SIG-M5 treated with dmso at 0.1 percent for 504 hours (cell line): ENCODE measurements at regions not wholly inside any gene's neighbourhood (a gene's known extent, or its start where the extent isn't known, plus 50 kb on each side); places are given as distances from the start of the nearest gene placed in this dataset.
"Not testable (repeated sequence)": the region's sequence is repeated elsewhere in the genome, so short reads cannot be mapped to it uniquely, and the experiment has no call there.

Experiments
- DNase-seq: peaks from one replicate; lab custom pipeline; 2025; ENCODE audit not compliant: unreplicated experiment; lab: John Stamatoyannopoulos, UW

GRCh38 chrX:2640436-2641150 lies 50.5 kb upstream of the CD99 start:
- DNase-seq: no peak

- no peak for DNase-seq
These were observed 52.8 kb upstream of the CD99 start for GRCh38 chrX:2638279-2638678.

DNA sequence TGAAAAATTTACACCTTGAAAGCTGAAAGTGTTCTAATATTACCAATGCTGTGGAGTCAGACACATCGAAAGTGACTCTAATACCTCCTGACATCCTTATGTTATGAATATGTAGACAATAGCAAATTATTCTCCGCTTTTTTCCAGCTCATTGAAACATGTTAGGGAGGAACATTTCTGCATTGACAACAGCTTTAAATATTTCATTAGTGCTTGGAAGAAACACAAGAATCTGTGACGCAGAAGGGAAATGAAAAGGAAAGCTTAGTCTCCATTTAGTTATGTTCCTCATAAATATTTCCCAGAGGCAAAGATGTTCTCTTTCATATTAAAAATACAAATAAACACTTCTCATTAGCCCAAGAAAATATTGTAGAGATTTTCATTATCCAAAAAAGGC lies 55.8 kb upstream of the CD99 start:
- no peak for DNase-seq

DNA sequence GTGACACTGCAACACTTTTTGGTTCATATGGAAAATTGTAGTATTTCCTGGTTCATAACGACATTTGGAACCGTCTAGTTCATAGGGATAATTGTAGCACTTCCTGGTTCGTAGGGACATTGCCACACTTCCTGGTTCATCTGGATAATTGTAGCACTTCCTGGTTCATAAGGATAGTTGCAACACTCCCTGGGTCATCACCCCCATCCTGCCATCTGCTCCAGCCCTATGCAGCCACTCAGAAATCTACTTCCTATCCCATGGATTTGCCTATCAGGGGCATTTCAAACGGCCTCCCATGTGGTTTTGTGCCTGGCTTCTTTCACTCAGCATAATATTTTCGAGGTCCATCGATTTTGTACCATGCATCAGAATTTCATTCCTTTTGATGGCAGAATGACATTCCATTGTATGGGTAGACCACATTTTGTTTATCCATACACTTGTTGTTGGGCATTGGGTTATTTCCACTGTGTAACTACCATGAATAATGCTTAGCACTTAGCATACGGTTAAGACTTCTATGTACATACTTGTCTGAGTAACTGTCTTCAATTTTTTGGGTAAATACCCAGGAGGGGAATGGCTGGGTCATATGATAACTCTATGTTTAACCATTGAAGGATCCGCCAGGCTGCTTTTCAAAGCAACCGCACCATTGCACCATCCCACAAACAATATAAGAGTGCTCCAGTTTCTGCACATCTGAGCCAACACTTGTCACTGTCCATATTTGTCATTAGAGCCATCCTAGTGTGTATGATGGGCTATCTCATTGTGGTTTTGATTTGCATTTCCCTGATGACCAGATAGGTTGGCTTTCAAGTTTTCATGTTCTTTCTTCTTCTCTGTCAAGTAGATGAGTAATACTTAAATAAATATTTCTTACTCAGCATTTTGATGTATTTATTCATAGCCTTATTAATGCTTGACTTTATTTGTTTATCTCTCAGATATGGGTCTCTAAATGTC lies 58.3 kb upstream of the CD99 start:
- DNase-seq: no peak

DNA sequence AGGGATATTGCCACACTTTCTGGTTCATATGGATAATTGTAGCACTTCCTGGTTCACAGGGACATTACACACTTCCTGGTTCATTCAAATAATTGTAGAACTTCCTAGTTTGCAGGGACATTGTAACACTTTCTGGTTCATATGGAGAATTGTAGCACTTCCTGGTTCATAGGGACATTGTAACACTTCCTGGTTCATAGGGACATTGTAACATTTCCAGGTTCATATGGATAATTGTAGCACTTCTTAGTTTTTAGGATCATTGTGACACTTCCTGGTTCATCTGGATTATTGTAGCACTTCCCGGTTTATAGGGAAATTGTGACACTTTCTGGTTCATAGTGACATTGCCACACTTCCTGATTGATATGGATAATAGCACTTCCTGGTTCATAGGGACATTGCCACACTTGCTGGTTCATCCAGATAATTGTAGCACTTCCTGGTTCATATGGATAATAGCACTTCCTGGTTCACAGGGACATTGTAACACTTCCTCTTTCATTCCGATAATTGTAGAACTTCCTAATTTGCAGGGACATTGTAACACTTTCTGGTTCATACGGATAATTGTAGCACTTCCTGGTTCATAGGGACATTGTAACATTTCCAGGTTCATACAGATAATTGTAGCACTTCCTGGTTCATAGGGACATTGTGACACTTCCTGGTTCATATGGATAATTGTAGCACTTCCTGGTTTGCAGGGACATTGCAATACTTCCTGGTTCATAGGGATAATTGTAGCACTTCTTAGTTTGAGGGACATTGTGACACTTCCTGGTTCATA lies 59.2 kb upstream of the CD99 start:
- no peak for DNase-seq

DNA sequence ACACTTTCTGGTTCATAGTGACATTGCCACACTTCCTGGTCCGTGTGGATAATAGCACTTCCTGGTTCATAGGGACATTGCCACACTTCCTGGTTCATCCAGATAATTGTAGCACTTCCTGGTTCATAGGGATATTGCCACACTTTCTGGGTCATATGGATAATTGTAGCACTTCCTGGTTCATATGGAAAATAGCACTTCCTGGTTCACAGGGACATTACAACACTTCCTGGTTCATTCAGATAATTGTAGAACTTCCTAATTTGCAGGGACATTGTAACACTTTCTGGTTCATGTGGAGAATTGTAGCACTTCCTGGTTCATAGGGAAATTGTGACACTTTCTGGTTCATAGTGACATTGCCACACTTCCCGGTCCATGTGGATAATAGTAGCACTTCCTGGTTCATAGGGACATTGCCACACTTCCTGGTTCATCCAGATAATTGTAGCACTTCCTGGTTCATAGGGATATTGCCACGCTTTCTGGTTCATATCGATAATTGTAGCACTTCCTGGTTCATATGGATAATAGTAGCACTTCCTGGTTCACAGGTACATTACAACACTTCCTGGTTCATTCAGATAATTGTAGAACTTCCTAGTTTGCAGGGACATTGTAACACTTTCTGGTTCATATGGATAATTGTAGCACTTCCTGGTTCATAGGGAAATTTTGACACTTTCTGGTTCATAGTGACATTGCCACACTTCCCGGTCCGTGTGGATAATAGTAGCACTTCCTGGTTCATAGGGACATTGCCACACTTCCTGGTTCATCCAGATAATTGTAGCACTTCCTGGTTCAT lies 60.0 kb upstream of the CD99 start:
- not testable (repeated sequence) for DNase-seq

DNA sequence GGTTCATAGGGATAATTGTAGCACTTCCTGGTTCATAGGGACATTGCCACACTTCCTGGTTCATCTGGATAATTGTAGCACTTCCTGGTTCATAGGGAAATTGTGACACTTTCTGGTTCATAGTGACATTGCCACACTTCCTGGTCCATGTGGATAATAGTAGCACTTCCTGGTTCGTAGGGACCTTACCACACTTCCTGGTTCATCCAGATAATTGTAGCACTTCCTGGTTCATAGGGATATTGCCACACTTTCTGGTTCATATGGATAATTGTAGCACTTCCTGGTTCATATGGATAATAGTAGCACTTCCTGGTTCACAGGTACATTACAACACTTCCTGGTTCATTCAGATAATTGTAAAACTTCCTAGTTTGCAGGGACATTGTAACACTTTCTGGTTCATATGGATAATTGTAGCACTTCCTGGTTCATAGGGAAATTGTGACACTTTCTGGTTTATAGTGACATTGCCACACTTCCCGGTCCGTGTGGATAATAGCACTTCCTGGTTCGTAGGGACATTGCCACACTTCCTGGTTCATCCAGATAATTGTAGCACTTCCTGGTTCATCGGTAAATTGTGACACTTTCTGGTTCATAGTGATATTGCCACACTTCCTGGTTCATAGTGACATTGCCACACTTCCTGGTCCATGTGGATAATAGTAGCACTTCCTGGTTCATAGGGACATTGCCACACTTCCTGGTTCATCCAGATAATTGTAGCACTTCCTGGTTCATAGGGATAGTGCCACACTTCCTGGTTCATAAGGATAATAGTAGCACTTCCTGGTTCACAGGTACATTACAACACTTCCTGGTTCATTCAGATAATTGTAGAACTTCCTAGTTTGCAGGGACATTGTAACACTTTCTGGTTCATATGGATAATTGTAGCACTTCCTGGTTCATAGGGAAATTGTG lies 60.8 kb upstream of the CD99 start:
- DNase-seq: not testable (repeated sequence)

DNA sequence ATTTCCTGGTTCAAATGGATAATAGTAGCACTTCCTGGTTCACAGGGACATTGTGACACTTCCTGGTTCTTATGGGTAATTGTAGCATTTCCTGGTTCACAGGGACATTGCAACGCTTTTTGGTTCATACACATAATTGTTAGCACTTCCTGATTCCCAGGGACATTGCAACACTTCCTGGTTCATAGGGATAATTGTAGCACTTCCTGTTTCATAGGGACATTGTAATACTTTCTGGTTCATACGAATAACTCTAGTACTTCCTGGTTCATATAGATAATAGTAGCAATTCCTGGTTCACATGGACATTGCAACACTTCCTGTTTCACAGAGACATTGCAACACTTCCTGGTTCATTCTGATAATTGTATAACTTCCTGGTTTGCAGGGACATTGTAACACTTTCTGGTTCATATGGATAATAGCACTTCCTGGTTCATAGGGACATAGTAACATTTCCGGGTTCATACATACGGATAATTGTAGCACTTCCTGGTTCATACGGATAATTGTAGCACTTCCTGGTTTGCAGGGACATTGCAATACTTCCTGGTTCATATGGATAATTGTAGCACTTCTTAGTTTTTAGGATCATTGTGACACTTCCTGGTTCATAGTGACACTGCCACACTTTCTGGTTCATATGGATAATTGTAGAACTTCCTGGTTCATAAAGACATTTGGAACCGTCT lies 61.6 kb upstream of the CD99 start:
- no peak for DNase-seq

DNA sequence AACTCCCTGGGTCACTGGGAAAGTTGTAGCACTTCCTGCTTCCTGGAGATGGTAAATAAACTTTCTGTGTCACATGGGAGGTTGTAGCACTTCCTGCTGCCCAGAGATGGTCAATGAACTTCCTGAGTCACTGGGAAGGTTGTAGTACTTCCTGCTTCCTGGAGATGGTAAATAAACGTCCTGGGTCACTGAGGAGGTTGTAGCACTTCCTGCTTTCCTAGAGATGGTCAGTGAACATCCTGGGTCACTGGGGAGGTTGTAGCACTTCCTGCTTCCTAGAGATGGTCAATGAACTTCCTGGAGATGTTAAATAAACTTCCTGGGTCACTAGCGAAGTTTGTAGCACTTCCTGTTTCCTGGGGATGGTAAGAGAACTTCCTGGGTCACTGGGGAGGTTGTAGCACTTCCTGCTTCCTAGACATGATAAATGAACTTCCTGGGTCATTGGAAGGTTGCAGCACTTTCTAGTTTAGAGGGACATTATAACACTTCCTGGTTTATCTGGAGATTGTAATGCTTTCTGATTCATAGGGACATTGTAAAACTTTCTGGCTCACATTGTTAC lies 62.3 kb upstream of the CD99 start:
- DNase-seq: no peak

DNA sequence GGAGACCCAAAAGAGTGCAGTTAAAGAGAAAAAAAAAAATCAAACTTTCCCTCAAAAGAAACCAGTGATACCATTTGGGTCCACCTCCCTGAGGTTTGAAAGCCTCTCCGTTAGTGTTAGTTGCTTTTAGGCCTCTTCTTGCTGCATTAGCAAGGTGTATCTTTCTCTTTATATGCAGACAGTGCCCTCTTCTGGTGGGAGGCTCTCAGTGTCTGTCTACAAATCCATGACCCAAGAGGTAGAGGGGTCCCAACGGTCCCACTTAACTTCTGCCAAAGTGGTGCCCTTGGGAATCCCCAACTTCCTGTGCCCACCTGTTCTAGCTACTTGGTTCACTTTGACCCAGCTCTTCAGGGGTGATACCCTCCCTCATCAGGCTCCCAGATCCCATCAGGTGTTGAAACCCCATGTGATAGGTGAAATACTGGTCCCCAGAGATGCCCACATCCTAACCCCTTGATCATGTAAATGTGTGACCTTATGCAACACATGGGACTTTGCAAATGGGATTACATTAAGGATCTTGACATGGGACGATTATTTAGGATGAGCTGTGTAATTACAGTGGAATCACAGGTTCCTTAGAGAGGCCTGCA lies 63.7 kb upstream of the CD99 start:
- DNase-seq: no peak

- no peak for DNase-seq
These were observed 64.3 kb upstream of the CD99 start for GRCh38 chrX:2626750-2627149.

DNA sequence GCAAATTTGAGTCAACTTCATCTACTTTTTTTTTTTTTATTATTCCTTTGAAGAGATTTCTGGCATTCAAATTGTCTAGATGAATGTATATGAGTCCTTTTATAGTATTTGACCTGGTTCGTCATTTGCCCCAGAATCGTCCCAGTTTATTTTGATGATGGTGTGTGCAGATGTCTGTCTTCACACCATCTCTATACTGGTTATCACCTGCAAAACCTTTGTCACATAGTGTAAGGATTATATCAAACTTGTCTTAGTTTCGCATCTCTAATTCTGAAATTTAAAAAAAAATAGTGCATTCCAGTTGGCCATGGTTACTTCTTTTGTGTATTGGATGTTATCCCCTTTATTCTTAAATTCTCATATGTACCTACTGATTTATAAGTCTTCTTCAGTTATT lies 70.5 kb upstream of the CD99 start:
- no peak for DNase-seq

DNA sequence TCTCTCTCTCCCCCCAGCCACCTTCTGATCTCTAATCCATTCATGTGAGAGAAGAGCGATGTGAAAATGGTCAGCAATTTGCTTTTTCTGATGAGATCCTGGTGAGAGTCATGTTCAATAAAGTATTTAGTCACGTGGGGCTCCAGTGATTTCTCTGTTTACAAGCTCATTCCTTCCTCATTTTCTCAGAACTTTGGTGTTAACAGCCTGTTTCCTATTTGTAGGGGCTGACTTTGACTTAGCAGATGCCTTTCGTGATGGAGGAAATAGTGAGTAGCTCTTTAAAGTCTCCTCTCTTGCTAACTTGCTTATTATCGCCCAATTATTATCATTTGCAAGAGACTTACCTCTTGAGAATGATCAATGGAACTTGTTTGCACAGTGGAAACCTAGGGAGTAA lies 72.6 kb upstream of the CD99 start:
- DNase-seq: no peak

- DNase-seq: no peak
These were observed 76.2 kb upstream of the CD99 start for GRCh38 chrX:2614911-2615310.

DNA sequence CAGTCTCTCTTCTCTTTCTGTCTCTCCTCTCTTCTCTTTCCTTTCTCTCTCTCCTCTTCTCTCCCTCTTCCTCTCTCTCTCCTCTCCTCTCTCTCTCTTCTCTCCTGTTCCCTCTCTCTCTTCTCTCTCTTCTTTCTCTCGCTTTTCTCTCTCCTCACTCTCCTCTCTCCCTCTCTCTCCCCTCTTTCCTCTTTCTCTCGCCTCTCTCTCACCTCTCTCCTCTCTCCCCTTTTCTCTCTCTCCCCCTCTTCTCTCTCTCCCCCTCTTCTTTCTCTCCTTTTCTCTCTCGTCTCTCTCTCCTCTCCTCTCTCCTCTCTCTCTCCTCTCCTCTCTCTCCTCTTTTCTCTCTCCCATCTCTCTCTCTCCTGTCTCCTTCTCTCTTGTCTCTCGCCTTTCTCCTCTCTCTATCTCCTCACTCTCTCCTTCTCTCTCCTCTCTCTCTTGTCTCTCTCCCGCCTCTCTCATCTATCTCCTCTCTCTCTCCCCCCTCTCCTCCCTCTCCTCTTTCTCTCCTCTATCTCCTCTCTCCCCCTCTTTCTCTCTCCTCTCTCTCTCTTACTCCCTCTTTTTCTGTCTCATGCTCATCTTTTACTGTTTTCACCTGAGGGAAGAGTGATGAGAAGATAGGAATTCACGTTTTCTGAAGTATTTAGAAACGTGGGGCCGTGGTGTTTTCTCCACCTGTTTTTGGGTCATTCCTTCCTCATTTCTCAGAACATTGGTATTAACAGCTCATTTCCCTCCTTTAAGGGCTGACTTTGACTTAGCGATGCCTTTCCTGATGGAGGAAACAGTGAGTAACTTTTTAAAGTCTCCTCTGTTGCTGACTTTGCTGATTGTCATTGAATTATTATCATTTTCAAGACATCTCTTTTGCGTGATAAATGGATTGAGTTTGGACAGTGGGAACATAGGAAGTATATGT lies 80.6 kb upstream of the CD99 start:
- DNase-seq: no peak

DNA sequence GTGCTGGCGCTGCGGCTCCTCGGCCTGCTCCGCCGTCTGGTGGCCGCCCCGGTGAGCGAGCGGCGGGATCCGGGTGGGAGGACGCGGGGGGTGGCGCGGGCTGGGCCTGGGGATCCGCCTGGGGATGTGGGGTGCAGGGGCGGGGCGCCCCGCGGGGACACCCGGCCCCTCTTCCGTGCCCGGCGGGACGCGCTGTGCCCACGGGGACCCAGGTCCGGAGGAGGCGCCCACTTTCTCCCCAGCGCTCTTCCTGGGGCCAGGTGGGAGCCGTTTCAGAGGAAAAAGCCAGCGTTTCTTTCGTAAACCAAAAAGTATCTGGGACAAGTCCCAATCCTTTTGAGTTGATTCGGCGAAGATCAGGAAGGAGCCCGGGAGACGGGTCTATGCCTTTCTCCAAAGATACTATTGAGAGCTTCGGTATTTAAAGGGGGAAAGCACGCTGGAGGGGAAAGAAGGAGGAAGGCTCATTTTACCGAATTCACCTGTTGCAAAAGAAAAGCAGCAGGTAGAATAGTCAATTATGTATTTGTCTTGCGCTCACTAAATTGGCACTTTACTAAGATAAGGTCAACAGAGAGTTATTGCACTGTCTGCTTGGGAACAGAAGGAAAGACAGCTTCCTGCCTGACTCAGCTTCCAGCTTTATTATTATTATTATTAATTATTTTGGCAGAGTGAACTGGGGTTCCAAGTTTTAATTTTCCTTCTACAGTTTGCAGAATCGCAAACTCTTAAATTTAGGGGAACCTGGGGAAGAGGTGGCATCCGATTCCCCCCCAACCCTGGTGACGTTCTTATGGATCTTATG lies 81.5 kb upstream of the CD99 start:
- no peak for DNase-seq
